Sigmoid colon (tissue), 3 donors: ENCODE measurements at regions not wholly inside any gene's neighbourhood (a gene's known extent, or its start where the extent isn't known, plus 50 kb on each side); places are given as distances from the start of the nearest gene placed in this dataset.

Experiments used
- CTCF ChIP-seq, 4 experiments: fragments of 450-650 bp in 3 of 4; fragments of 200-600 bp in 1 of 4; IDR thresholded peaks; one replicate each; pipeline ENCODE4 v1.5.1; 2016 to 2019; ENCODE audit warnings: antibody characterized with exemption in 4 of 4, mild to moderate bottlenecking in 3 of 4, moderate library complexity in 2 of 4
- POLR2A ChIP-seq, 2 donors: fragments of 450-650 bp; IDR thresholded peaks; one replicate each; pipeline ENCODE4 v1.6.1; 2016; ENCODE audit warnings: antibody characterized with exemption in 2 of 2, mild to moderate bottlenecking in 2 of 2, moderate library complexity in 2 of 2

GRCh38 chr14:98234208-98234607, 1037.8 kb downstream of the BCL11B start:
- TF ChIP-seq POLR2A (IDR thresholded peaks at IDR 0.05) (no peak), CTCF (IDR thresholded peaks at IDR 0.05) (no peak)
